Non-pigmented ciliary epithelial cell (primary cell): ENCODE measurements at regions not wholly inside any gene's neighbourhood (a gene's known extent, or its start where the extent isn't known, plus 50 kb on each side); places are given as distances from the start of the nearest gene placed in this dataset.
"Not testable (repeated sequence)": the region's sequence is repeated elsewhere in the genome, so short reads cannot be mapped to it uniquely, and the experiment has no call there.

Source experiments
- DNase-seq: peaks from one replicate; pipeline ENCODE4 v3.0.0-alpha.2; 2010; ENCODE audit warnings: low read depth

GRCh38 chr21:5013455-5014304 lies 5507.7 kb upstream of the TPTE start:
- not testable (repeated sequence) for DNase-seq

- DNase-seq = not testable (repeated sequence)
These were observed 5506.2 kb upstream of the TPTE start for GRCh38 chr21:5015187-5015586.

GRCh38 chr21:5019120-5019519 lies 5502.3 kb upstream of the TPTE start:
- not testable (repeated sequence) for DNase-seq

GRCh38 chr21:5021815-5022214 lies 5499.6 kb upstream of the TPTE start:
- not testable (repeated sequence) for DNase-seq

- DNase-seq = not testable (repeated sequence)
These were observed 5499.1 kb upstream of the TPTE start for GRCh38 chr21:5022254-5022653.

GRCh38 chr21:5022748-5023147 lies 5498.6 kb upstream of the TPTE start:
- DNase-seq = not testable (repeated sequence)

- DNase-seq = not testable (repeated sequence)
These were observed 5486.2 kb upstream of the TPTE start for GRCh38 chr21:5035147-5035546.

- not testable (repeated sequence) for DNase-seq
These were observed 5485.8 kb upstream of the TPTE start for GRCh38 chr21:5035587-5035986.

GRCh38 chr21:5037606-5038331 lies 5483.6 kb upstream of the TPTE start:
- DNase-seq = not testable (repeated sequence)

- DNase-seq = not testable (repeated sequence)
These were observed 5481.5 kb upstream of the TPTE start for GRCh38 chr21:5039926-5040325.

GRCh38 chr21:5042583-5042982 lies 5478.8 kb upstream of the TPTE start:
- DNase-seq = not testable (repeated sequence)

GRCh38 chr21:5044812-5045211 lies 5476.6 kb upstream of the TPTE start:
- DNase-seq = not testable (repeated sequence)

GRCh38 chr21:5051303-5052018 lies 5469.9 kb upstream of the TPTE start:
- not testable (repeated sequence) for DNase-seq

GRCh38 chr21:5055027-5055754 lies 5466.2 kb upstream of the TPTE start:
- not testable (repeated sequence) for DNase-seq

GRCh38 chr21:5055996-5056962 lies 5465.1 kb upstream of the TPTE start:
- DNase-seq = not testable (repeated sequence)

GRCh38 chr21:5057077-5057476 lies 5464.3 kb upstream of the TPTE start:
- not testable (repeated sequence) for DNase-seq

- not testable (repeated sequence) for DNase-seq
These were observed 5460.9 kb upstream of the TPTE start for GRCh38 chr21:5060364-5061083.

- not testable (repeated sequence) for DNase-seq
These were observed 5456.7 kb upstream of the TPTE start for GRCh38 chr21:5064581-5065142.
